BLaER1 treated with 17β-estradiol and CSF1 and Interleukin-3, amounts not matched to agents 10 nM and 100 nM (cell line): ENCODE measurements at regions not wholly inside any gene's neighbourhood (a gene's known extent, or its start where the extent isn't known, plus 50 kb on each side); places are given as distances from the start of the nearest gene placed in this dataset.
A peak's percentile ranks its signal among the peaks of the same experiment; 100 is the strongest.

Experiments used
- H3K27ac ChIP-seq, 11 experiments: shearing (Covaris generic); formaldehyde crosslinking; 2 replicates each; pipeline ENCODE4 v1.8.1; 2022
- H3K27me3 ChIP-seq, 11 experiments: shearing (Covaris generic); formaldehyde crosslinking; 2 replicates each; pipeline ENCODE4 v1.8.1; 2022
- H3K36me3 ChIP-seq, 11 experiments: shearing (Covaris generic); formaldehyde crosslinking; 2 replicates each; pipeline ENCODE4 v1.8.1; 2022
- H3K4me1 ChIP-seq, 10 experiments: shearing (Covaris generic); formaldehyde crosslinking; 2 replicates each; pipeline ENCODE4 v1.8.1; 2022
- H3K4me2 ChIP-seq, 11 experiments: shearing (Covaris generic); formaldehyde crosslinking; 2 replicates each; pipeline ENCODE4 v1.8.1; 2022
- H3K4me3 ChIP-seq, 10 experiments: shearing (Covaris generic); formaldehyde crosslinking; 2 replicates each; pipeline ENCODE4 v1.8.1; 2022
- H3K9ac ChIP-seq, 11 experiments: shearing (Covaris generic); formaldehyde crosslinking; 2 replicates each; pipeline ENCODE4 v1.8.1; 2022
- H3K9me3 ChIP-seq, 11 experiments: shearing (Covaris generic); formaldehyde crosslinking; replicated peaks in 1 of 11; 2 replicates each; pipeline ENCODE4 v1.8.1; 2022
- H4K20me1 ChIP-seq, 11 experiments: shearing (Covaris generic); formaldehyde crosslinking; 2 replicates each; pipeline ENCODE4 v1.8.1; 2022
- Cebpa-rat ChIP-seq, 11 experiments: shearing (Covaris generic); IDR thresholded peaks; 2 replicates each; pipeline ENCODE4 v1.8.1; 2022

DNA sequence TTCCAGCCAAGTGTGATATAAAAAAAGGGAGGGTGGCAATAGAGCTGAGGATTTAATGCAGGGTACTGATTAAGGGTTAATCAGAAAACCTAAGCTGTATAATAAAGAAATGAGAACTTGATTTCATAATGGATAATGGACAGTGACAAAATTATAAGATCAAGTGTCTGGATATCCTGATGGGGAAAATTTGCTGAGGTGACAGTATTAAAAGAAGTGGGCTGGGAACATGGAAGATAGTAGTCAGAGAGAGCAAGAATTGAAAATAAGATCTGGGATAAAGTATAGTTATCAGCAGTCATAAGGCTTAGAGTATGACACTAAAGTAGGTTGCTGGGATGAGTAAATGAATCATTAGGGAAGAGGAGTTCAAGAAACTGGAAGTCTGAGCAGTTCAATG lies 627.3 kb upstream of the RGS18 start:
- H3K36me3 ChIP-seq: no peaks in the 10 kb centered on the region
- H3K4me1 ChIP-seq: peaks cover 0 to 20% (median 13%) of the 10 kb centered on the region in 10 experiments; a peak in 14 of 20 replicates
- H3K9ac ChIP-seq: no peak overlapping the region
- H3K27me3 ChIP-seq: no peaks in the 10 kb centered on the region
- TF ChIP-seq Cebpa-rat (IDR thresholded peaks at IDR 0.05): no peak
- peak overlapping the region in 8 of 11 experiments; percentile 13 to 64 (median 46); a peak in 13 of 22 replicates for H3K4me2 ChIP-seq
- H3K27ac ChIP-seq: peak overlapping the region in 5 of 11 experiments; percentile 24 to 42 (median 36); a peak in 8 of 22 replicates
- no peaks in the 10 kb centered on the region for H4K20me1 ChIP-seq
- H3K4me3 ChIP-seq: no peak overlapping the region
- no peaks in the 10 kb centered on the region for H3K9me3 ChIP-seq

DNA sequence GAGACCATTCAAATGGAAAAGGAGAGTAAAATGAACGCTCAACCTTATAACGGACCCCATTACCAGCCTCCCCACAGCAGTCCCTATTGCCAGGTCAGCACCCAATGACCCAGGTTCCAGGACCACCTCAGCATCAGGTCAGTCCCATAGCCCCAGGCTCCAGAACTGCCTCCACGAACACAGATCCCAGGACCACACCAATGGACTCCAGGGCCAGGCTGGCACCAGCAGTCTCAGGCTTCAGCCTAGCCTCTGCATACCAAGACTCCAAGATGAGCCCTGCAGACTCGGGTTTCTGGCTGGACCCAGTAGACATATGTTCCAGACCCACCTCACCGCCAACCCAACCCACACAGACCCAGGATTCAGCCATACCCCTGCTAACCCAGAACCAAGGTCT lies 625.0 kb upstream of the RGS18 start:
- H3K9ac ChIP-seq: no peak overlapping the region
- no peaks in the 10 kb centered on the region for H4K20me1 ChIP-seq
- peaks cover 0 to 6% (median 0%) of the 10 kb centered on the region in 11 experiments; a peak in 3 of 22 replicates for H3K9me3 ChIP-seq
- no peak overlapping the region for H3K4me2 ChIP-seq
- H3K27ac ChIP-seq: no peak overlapping the region
- H3K4me1 ChIP-seq: peaks cover 0 to 20% (median 13%) of the 10 kb centered on the region in 10 experiments; a peak in 14 of 20 replicates
- H3K36me3 ChIP-seq: no peaks in the 10 kb centered on the region
- no peak overlapping the region for H3K4me3 ChIP-seq
- no peak for TF ChIP-seq Cebpa-rat (IDR thresholded peaks at IDR 0.05)
- no peaks in the 10 kb centered on the region for H3K27me3 ChIP-seq

DNA sequence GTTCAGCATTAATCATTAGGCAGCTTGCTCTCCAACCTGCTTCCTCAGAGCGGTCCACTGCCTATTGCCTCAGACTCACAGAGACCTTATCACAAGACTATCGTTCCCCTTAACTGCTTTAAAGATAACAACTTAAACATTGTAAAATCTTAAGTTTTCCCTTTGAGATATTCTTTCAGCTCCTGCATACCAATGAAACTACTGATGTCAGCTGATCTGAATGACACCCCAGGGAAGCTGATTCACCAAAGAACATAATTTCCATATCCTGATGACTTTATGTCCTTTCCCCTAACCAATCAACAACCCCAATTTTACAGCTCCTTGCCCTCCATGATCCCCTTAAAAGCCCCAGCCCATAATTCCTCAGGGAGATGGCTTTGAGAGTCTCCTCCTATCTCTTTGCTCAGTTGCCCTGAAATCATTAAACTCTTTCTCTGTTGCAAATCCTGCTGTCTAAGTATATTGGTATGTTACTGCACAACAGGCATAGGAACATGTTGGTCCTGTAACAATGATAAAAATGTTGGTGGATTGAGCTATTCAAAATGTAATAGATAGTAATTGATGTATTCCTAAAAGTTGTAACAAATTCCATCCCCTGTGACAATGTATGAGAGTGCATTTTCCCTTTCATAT lies 621.4 kb upstream of the RGS18 start:
- no peak for TF ChIP-seq Cebpa-rat (IDR thresholded peaks at IDR 0.05)
- H3K4me2 ChIP-seq: no peak overlapping the region
- H3K9ac ChIP-seq: no peak overlapping the region
- H3K4me3 ChIP-seq: no peak overlapping the region
- no peak overlapping the region for H3K27ac ChIP-seq
- no peaks in the 10 kb centered on the region for H4K20me1 ChIP-seq
- H3K27me3 ChIP-seq: no peaks in the 10 kb centered on the region
- no peaks in the 10 kb centered on the region for H3K36me3 ChIP-seq
- no peaks in the 10 kb centered on the region for H3K4me1 ChIP-seq
- peaks cover 0 to 6% (median 0%) of the 10 kb centered on the region in 11 experiments; a peak in 3 of 22 replicates for H3K9me3 ChIP-seq

DNA sequence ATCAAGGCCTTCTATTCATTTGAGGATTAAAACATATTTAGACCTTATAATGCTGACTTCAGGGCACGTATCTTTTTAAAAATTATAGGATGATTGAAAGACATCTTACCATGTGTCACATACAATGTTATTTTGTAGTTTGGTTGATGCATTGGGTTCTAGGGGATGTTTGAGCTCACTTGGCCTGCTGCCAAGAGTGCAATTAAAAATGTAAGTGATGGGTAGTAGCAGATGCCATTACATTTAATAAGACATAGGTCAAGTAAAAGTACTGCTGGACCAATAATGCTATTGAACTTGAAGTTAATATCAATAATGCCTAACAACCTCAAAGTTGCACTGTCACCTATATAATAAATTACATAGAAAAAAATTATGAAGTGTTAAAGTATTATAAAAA lies 616.5 kb upstream of the RGS18 start:
- H3K9ac ChIP-seq: no peak overlapping the region
- TF ChIP-seq Cebpa-rat (IDR thresholded peaks at IDR 0.05): no peak
- H3K9me3 ChIP-seq: peaks cover 0 to 5% (median 0%) of the 10 kb centered on the region in 11 experiments; a peak in 3 of 22 replicates
- H3K36me3 ChIP-seq: no peaks in the 10 kb centered on the region
- H3K27ac ChIP-seq: no peak overlapping the region
- no peak overlapping the region for H3K4me2 ChIP-seq
- H4K20me1 ChIP-seq: no peaks in the 10 kb centered on the region
- H3K4me3 ChIP-seq: no peak overlapping the region
- H3K27me3 ChIP-seq: no peaks in the 10 kb centered on the region
- H3K4me1 ChIP-seq: no peaks in the 10 kb centered on the region

DNA sequence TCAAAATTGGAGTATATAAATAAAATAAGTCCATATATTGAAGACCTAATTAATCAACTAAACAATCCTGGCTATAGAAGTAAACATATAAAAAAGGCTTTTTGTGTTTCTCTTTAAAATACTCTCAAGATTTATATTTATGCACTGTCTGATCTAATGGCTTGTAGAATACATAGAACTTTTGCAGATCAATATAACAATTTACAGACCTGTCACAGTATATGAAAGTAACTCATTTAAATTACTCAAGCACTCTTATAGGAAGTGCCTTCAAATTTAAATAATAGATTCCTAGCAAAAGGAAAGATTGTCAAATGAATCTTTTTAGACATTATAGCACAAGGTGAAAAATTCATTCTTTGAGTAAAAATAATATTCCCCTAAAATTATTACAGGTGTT lies 615.8 kb upstream of the RGS18 start:
- H3K27ac ChIP-seq: no peak overlapping the region
- H3K27me3 ChIP-seq: no peaks in the 10 kb centered on the region
- H3K36me3 ChIP-seq: no peaks in the 10 kb centered on the region
- H4K20me1 ChIP-seq: no peaks in the 10 kb centered on the region
- no peaks in the 10 kb centered on the region for H3K9me3 ChIP-seq
- TF ChIP-seq Cebpa-rat (IDR thresholded peaks at IDR 0.05): no peak
- no peak overlapping the region for H3K9ac ChIP-seq
- H3K4me3 ChIP-seq: no peak overlapping the region
- H3K4me1 ChIP-seq: no peaks in the 10 kb centered on the region
- H3K4me2 ChIP-seq: no peak overlapping the region

DNA sequence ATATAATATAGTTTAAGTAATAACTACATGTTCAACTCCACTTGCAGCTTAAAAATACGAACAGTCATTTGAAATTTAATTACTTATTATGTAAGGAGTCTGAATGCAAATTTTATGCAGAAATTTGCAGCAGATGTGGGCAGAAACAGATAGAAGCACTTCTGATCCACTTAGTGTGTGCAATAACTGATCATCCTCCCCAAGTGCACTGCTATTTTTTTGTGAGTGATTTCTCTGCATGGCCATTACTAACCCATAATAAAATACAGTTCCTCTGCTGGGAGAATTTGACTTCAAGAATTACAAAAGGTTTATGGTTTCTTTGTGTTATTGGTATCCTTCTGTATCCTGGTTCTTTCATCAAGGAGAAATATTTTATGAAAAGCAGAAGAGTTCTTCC lies 611.5 kb upstream of the RGS18 start:
- no peak overlapping the region for H3K27ac ChIP-seq
- H3K4me1 ChIP-seq: no peaks in the 10 kb centered on the region
- no peaks in the 10 kb centered on the region for H4K20me1 ChIP-seq
- no peaks in the 10 kb centered on the region for H3K9me3 ChIP-seq
- no peak overlapping the region for H3K9ac ChIP-seq
- H3K4me2 ChIP-seq: no peak overlapping the region
- H3K4me3 ChIP-seq: no peak overlapping the region
- no peak for TF ChIP-seq Cebpa-rat (IDR thresholded peaks at IDR 0.05)
- no peaks in the 10 kb centered on the region for H3K27me3 ChIP-seq
- H3K36me3 ChIP-seq: no peaks in the 10 kb centered on the region

DNA sequence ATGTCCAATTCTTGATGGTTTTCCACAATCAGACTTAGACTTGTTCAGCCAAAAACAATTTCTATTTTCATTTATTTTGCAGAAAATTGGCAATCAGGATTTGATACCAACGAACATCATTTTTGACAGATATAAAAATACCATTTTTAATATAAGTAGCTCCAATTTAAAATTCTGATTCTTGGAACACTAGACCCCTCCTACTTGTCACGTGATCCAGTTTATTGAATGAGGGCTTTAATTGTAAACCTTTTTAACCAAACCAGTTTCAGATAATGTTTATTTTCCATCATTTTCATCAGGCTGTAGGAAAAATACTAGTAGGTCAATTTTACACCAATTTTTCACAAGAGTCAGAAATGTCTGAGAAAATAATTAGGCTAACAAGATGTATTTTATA lies 607.2 kb upstream of the RGS18 start:
- Histone ChIP-seq H3K9me3 (no peaks in the 10 kb centered on the region), H3K9ac (no peak overlapping the region), H3K27ac (no peak overlapping the region), H3K4me3 (no peak overlapping the region), H3K4me2 (no peak overlapping the region), H3K36me3 (no peaks in the 10 kb centered on the region), H4K20me1 (no peaks in the 10 kb centered on the region), H3K27me3 (no peaks in the 10 kb centered on the region), H3K4me1 (no peaks in the 10 kb centered on the region)
- TF ChIP-seq Cebpa-rat (IDR thresholded peaks at IDR 0.05): no peak

DNA sequence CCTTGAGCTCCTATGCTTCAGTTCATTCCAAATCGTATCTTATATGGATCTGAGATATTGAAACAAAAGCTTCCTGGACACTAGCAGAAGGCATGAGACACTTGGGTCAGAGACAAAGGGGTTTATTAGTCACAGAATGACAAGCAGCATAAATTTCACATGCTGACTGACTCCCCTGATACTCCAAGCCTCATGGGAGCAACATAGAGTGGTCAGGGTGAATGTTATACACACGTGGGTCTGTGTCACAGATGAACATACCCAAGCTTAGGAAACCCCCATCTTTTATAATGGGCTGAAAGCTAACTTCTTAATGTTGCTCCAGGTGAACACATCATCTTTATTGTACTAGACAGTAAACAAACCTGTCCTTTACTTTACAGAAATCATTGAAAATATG lies 599.9 kb upstream of the RGS18 start:
- no peaks in the 10 kb centered on the region for H3K27me3 ChIP-seq
- H3K27ac ChIP-seq: no peak overlapping the region
- no peaks in the 10 kb centered on the region for H3K36me3 ChIP-seq
- no peak overlapping the region for H3K4me3 ChIP-seq
- no peak overlapping the region for H3K9ac ChIP-seq
- no peaks in the 10 kb centered on the region for H3K4me1 ChIP-seq
- TF ChIP-seq Cebpa-rat (IDR thresholded peaks at IDR 0.05): no peak
- H4K20me1 ChIP-seq: no peaks in the 10 kb centered on the region
- no peak overlapping the region for H3K4me2 ChIP-seq
- no peaks in the 10 kb centered on the region for H3K9me3 ChIP-seq

DNA sequence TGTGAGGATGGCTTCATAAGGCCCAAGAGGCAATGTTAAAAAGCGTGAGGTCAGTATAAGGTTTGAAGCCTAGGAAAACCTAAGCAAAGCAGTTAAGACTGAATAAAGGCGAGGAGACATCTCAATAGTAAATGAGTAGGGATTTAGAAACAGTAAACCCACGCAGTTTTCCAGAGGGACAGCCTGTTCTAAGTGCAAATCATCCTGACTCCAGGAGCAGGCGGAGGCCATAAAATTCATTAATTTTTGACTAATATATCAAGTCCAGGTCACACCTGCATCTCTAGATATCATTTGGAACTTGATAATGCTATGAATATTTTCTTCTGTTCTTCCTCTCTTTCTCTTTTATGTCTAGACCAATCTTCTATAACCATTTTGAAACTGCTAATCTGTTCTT lies 597.0 kb upstream of the RGS18 start:
- Histone ChIP-seq H3K4me2 (no peak overlapping the region), H3K4me1 (no peaks in the 10 kb centered on the region), H3K9ac (no peak overlapping the region), H3K27ac (no peak overlapping the region), H3K4me3 (no peak overlapping the region), H3K36me3 (no peaks in the 10 kb centered on the region), H3K27me3 (no peaks in the 10 kb centered on the region), H3K9me3 (no peaks in the 10 kb centered on the region), H4K20me1 (no peaks in the 10 kb centered on the region)
- TF ChIP-seq Cebpa-rat (IDR thresholded peaks at IDR 0.05): no peak

DNA sequence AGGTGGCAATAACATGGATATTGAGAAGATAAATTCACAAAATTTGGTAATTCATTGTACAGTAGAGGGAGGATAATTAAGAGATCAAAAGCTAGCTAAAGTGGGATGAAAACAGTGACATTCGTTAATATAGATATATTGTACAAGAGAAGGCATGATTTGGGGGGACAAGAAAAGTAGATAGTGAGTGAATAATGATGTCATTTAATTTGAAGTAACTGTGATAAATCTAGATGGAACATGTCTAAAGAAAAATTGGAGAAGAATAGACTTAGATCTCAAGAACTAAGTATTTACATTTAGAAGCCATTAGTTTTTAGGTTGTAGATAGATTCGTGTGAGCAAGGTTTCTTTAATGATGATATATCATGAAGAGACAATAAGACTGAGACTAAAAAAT lies 594.0 kb upstream of the RGS18 start:
- no peak for TF ChIP-seq Cebpa-rat (IDR thresholded peaks at IDR 0.05)
- H3K9ac ChIP-seq: no peak overlapping the region
- no peaks in the 10 kb centered on the region for H3K27me3 ChIP-seq
- no peak overlapping the region for H3K27ac ChIP-seq
- no peaks in the 10 kb centered on the region for H4K20me1 ChIP-seq
- no peaks in the 10 kb centered on the region for H3K9me3 ChIP-seq
- H3K36me3 ChIP-seq: no peaks in the 10 kb centered on the region
- H3K4me2 ChIP-seq: no peak overlapping the region
- H3K4me3 ChIP-seq: no peak overlapping the region
- H3K4me1 ChIP-seq: no peaks in the 10 kb centered on the region
